Neural progenitor cell (in vitro differentiated cells): ENCODE measurements at regions not wholly inside any gene's neighbourhood (a gene's known extent, or its start where the extent isn't known, plus 50 kb on each side); places are given as distances from the start of the nearest gene placed in this dataset.

Experiments
- DNase-seq: peaks from one replicate; pipeline ENCODE4 v3.0.0-alpha.2; 2016; ENCODE audit warnings: low spot score
- H2AFZ ChIP-seq: fragments of 200-600 bp; sonication (generic); replicated peaks from 2 replicates; pipeline ENCODE4 v1.6.1; 2016; ENCODE audit warnings: antibody characterized with exemption
- H3F3A ChIP-seq: fragments of 200-600 bp; sonication (generic); 2 replicates; pipeline ENCODE4 v1.6.1; 2016; ENCODE audit warnings: antibody characterized with exemption, low read depth
- H3K27ac ChIP-seq: fragments of 200-600 bp; sonication (generic); 2 replicates; pipeline ENCODE4 v1.5.1; 2016; ENCODE audit warnings: mild to moderate bottlenecking
- H3K27me3 ChIP-seq: fragments of 200-600 bp; sonication (generic); 2 replicates; pipeline ENCODE4 v1.6.1; 2016; ENCODE audit warnings: mild to moderate bottlenecking, moderate library complexity
- H3K36me3 ChIP-seq: fragments of 200-600 bp; sonication (generic); 2 replicates; pipeline ENCODE4 v1.5.1; 2016
- H3K4me1 ChIP-seq: fragments of 200-600 bp; sonication (generic); 2 replicates; pipeline ENCODE4 v1.6.1; 2016; ENCODE audit warnings: mixed run types
- H3K4me2 ChIP-seq: fragments of 200-600 bp; sonication (generic); 2 replicates; pipeline ENCODE4 v1.6.1; 2016
- H3K4me3 ChIP-seq: fragments of 200-600 bp; sonication (generic); 2 replicates; pipeline ENCODE4 v1.5.1; 2016
- H3K79me2 ChIP-seq: fragments of 200-600 bp; sonication (generic); 2 replicates; pipeline ENCODE4 v1.6.1; 2016; ENCODE audit warnings: low read depth
- H3K9ac ChIP-seq: fragments of 200-600 bp; sonication (generic); 2 replicates; pipeline ENCODE4 v1.6.1; 2016
- H3K9me3 ChIP-seq: fragments of 200-600 bp; sonication (generic); 2 replicates; pipeline ENCODE4 v1.5.1; 2016; ENCODE audit warnings: low read depth
- H4K20me1 ChIP-seq: fragments of 200-600 bp; sonication (generic); 2 replicates; pipeline ENCODE4 v1.6.1; 2016; ENCODE audit warnings: low read depth
- H3K27ac Mint-ChIP-seq: 3 replicates; pipeline ENCODE4 v1.8.0; 2021; ENCODE audit warnings: mixed read lengths
- H3K27me3 Mint-ChIP-seq: 2 replicates; pipeline ENCODE4 v1.8.0; 2022; ENCODE audit warnings: low read depth, mild to moderate bottlenecking, inconsistent platforms, moderate library complexity, mixed read lengths; ENCODE audit not compliant: insufficient read depth
- H3K36me3 Mint-ChIP-seq: 3 replicates; pipeline ENCODE4 v1.8.0; 2021; ENCODE audit warnings: mixed read lengths
- H3K4me1 Mint-ChIP-seq: 3 replicates; pipeline ENCODE4 v1.8.0; 2021; ENCODE audit warnings: mixed read lengths
- H3K4me3 Mint-ChIP-seq: 3 replicates; pipeline ENCODE4 v1.8.0; 2021; ENCODE audit warnings: mild to moderate bottlenecking, moderate library complexity, mixed read lengths
- H3K9me3 Mint-ChIP-seq: 3 replicates; pipeline ENCODE4 v1.8.0; 2020; ENCODE audit warnings: mixed read lengths
- EZH2 ChIP-seq: fragments of 200-600 bp; sonication (generic); IDR thresholded peaks from 2 replicates; pipeline ENCODE4 v1.6.1; 2017; ENCODE audit warnings: antibody characterized with exemption, mild to moderate bottlenecking, moderate library complexity
- EZH2phosphoT487 ChIP-seq: fragments of 200-600 bp; sonication (generic); IDR thresholded peaks from 2 replicates; pipeline ENCODE4 v1.6.1; 2017; ENCODE audit warnings: antibody characterized with exemption
- TF ChIP-seq, protein P1 (sequence below): fragments of 200-600 bp; sonication (generic); IDR thresholded peaks from 2 replicates; pipeline ENCODE4 v1.5.1; 2017; ENCODE audit warnings: antibody characterized with exemption, mild to moderate bottlenecking

DNA sequence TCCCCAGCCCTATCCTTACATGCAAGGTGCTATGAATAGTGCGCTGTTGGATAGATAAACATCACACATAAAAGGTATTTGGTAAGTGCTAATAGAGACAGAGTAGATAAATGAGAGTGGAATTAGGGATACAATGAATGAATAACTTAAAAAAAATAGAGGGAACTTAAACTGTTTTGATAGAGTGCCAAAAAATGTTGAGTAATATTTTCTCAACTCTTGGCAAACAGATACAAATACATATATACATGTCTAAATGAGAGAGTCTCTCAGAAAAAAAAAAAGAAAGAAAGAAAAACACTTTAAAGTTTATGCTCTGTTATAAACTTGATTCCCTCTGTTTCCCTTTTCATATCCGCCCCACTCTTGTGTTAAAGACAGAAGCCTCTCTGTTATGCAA lies 667.4 kb downstream of the ROBO2 start:
- Histone ChIP-seq H3K79me2 (no peaks in the 10 kb centered on the region), H3K27me3 (no peaks in the 10 kb centered on the region), H3K36me3 (no peaks in the 10 kb centered on the region), H3F3A (no peaks in the 10 kb centered on the region), H3K4me3 (no peak overlapping the region), H3K4me1 (no peaks in the 10 kb centered on the region), H3K4me2 (no peak overlapping the region), H3K9ac (no peak overlapping the region), H3K27ac (no peak overlapping the region), H4K20me1 (no peaks in the 10 kb centered on the region), H2AFZ (no peak overlapping the region), H3K9me3 (no peaks in the 10 kb centered on the region)
- no peak overlapping the region for H3K27ac Mint-ChIP-seq
- H3K4me3 Mint-ChIP-seq: no peak overlapping the region
- no peaks in the 10 kb centered on the region for H3K36me3 Mint-ChIP-seq
- peaks cover 3% of the 10 kb centered on the region for H3K27me3 Mint-ChIP-seq
- no peak for DNase-seq
- no peaks in the 10 kb centered on the region for H3K4me1 Mint-ChIP-seq
- no peaks in the 10 kb centered on the region for H3K9me3 Mint-ChIP-seq
- TF ChIP-seq, protein P1, sequence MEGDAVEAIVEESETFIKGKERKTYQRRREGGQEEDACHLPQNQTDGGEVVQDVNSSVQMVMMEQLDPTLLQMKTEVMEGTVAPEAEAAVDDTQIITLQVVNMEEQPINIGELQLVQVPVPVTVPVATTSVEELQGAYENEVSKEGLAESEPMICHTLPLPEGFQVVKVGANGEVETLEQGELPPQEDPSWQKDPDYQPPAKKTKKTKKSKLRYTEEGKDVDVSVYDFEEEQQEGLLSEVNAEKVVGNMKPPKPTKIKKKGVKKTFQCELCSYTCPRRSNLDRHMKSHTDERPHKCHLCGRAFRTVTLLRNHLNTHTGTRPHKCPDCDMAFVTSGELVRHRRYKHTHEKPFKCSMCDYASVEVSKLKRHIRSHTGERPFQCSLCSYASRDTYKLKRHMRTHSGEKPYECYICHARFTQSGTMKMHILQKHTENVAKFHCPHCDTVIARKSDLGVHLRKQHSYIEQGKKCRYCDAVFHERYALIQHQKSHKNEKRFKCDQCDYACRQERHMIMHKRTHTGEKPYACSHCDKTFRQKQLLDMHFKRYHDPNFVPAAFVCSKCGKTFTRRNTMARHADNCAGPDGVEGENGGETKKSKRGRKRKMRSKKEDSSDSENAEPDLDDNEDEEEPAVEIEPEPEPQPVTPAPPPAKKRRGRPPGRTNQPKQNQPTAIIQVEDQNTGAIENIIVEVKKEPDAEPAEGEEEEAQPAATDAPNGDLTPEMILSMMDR: no peak
- TF ChIP-seq EZH2phosphoT487 (no peak), EZH2 (no peak)

DNA sequence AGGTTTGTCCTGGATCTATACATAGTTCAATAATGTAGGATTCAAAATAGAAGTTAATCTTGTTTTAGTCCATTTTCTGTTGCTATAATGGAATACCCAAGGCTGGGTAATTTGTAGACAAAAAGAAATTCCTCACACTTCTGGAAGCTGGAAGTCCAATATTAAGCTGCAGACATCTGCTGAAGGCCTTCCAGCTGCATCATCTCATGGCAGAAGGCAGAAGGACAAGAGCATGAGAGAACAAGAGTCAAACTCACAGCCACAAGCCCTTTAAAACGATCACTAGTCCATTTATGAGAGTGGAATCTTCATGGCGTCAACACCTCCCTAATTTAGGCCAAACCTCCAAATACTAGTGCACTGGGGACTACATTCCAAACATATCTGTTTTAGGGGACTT lies 669.3 kb downstream of the ROBO2 start:
- Mint-ChIP-seq H3K27me3 (peaks cover 3% of the 10 kb centered on the region), H3K9me3 (no peaks in the 10 kb centered on the region)

DNA sequence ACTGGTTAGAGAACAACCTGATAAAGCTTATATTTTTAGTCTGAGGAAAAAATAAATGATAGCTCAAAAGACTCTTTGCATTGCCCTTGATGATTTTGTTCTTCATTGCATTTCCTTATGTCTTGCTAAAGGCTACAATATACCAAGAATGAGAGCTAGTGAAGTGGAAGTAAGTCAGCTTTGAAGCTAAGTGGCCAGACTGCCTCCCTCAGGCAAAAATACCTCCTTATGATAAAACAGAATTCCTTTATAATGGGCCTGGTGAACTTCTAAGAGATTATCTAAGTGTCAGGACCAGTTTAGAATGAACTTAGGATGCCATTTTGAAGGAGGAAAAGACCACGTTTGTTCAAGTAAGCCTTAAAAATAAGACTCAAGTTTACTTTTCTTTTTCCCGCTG lies 678.4 kb downstream of the ROBO2 start:
- no peak for TF ChIP-seq EZH2
- TF ChIP-seq, protein P1: no peak
- TF ChIP-seq EZH2phosphoT487: no peak
- no peaks in the 10 kb centered on the region for H3K4me1 ChIP-seq
- no peak overlapping the region for H3K9ac ChIP-seq
- no peaks in the 10 kb centered on the region for H3F3A ChIP-seq
- no peaks in the 10 kb centered on the region for H3K27me3 ChIP-seq
- no peak overlapping the region for H3K4me2 ChIP-seq
- no peaks in the 10 kb centered on the region for H3K79me2 ChIP-seq
- no peaks in the 10 kb centered on the region for H4K20me1 ChIP-seq
- Mint-ChIP-seq H3K9me3 (no peaks in the 10 kb centered on the region), H3K27ac (no peak overlapping the region), H3K4me3 (no peak overlapping the region), H3K4me1 (peaks cover 18% of the 10 kb centered on the region), H3K27me3 (no peaks in the 10 kb centered on the region), H3K36me3 (no peaks in the 10 kb centered on the region)
- H2AFZ ChIP-seq: no peak overlapping the region
- H3K9me3 ChIP-seq: no peaks in the 10 kb centered on the region
- no peak for DNase-seq
- H3K27ac ChIP-seq: no peak overlapping the region
- H3K4me3 ChIP-seq: no peak overlapping the region
- no peaks in the 10 kb centered on the region for H3K36me3 ChIP-seq

More for the DNA sequence above, 669.3 kb downstream of the ROBO2 start:
- H4K20me1 ChIP-seq: no peaks in the 10 kb centered on the region
- no peaks in the 10 kb centered on the region for H3K36me3 ChIP-seq
- H3K79me2 ChIP-seq: no peaks in the 10 kb centered on the region
- H3K4me3 ChIP-seq: no peak overlapping the region
- no peak overlapping the region for H3K9ac ChIP-seq
- no peaks in the 10 kb centered on the region for H3K27me3 ChIP-seq
- no peaks in the 10 kb centered on the region for H3K9me3 ChIP-seq
- H3K4me1 Mint-ChIP-seq: no peaks in the 10 kb centered on the region
- no peak overlapping the region for H3K27ac ChIP-seq
- TF ChIP-seq EZH2: no peak
- TF ChIP-seq, protein P1: no peak
- no peak for TF ChIP-seq EZH2phosphoT487
- no peak overlapping the region for H3K4me3 Mint-ChIP-seq
- no peak for DNase-seq
- no peaks in the 10 kb centered on the region for H3K36me3 Mint-ChIP-seq
- no peak overlapping the region for H3K27ac Mint-ChIP-seq
- no peaks in the 10 kb centered on the region for H3F3A ChIP-seq
- no peak overlapping the region for H3K4me2 ChIP-seq
- no peaks in the 10 kb centered on the region for H3K4me1 ChIP-seq
- no peak overlapping the region for H2AFZ ChIP-seq
